Bronchial epithelial cell (primary cell): ENCODE measurements at regions not wholly inside any gene's neighbourhood (a gene's known extent, or its start where the extent isn't known, plus 50 kb on each side); places are given as distances from the start of the nearest gene placed in this dataset.

Experiments used
- DNase-seq: peaks from one replicate; pipeline ENCODE4 v3.0.0-alpha.2; 2010; ENCODE audit warnings: low read depth
- FAIRE-seq: peaks from 2 replicates; lab custom pipeline; 2011; peaks lifted over from hg19 to GRCh38; lab: Jason Lieb, UNC
- H3K27me3 ChIP-seq: 2 replicates; pipeline ENCODE4 v1.5.1; 2011; ENCODE audit warnings: low read length; ENCODE audit not compliant: control insufficient read depth, insufficient read depth
- H3K36me3 ChIP-seq: 2 replicates; pipeline ENCODE4 v1.5.1; 2011; ENCODE audit warnings: low read length; ENCODE audit not compliant: control insufficient read depth, insufficient read depth
- H3K4me3 ChIP-seq: 2 replicates; pipeline ENCODE4 v1.5.1; 2011; ENCODE audit warnings: mild to moderate bottlenecking, low read depth, low read length, control low read depth
- CTCF ChIP-seq: IDR thresholded peaks from 2 replicates; pipeline ENCODE4 v1.5.1; 2011; ENCODE audit warnings: mild to moderate bottlenecking, moderate library complexity, low read length, control low read depth, inconsistent platforms; ENCODE audit not compliant: insufficient read depth, severe bottlenecking

GRCh38 chr6:134680021-134680420, 269.9 kb downstream of the ALDH8A1 start:
- no peak for DNase-seq
- no peak for TF ChIP-seq CTCF
- Histone ChIP-seq H3K36me3 (no peaks in the 10 kb centered on the region), H3K27me3 (no peaks in the 10 kb centered on the region), H3K4me3 (no peak overlapping the region)
- no peak for FAIRE-seq

- Histone ChIP-seq H3K27me3 (no peaks in the 10 kb centered on the region), H3K4me3 (no peak overlapping the region), H3K36me3 (no peaks in the 10 kb centered on the region)
- FAIRE-seq (no peak), DNase-seq (no peak)
- TF ChIP-seq CTCF: no peak
Observed at GRCh38 chr6:134678436-134678889, 271.4 kb downstream of the ALDH8A1 start.

GRCh38 chr6:134676307-134677281, 273.3 kb downstream of the ALDH8A1 start:
- Histone ChIP-seq H3K4me3 (no peak overlapping the region), H3K36me3 (no peaks in the 10 kb centered on the region), H3K27me3 (no peaks in the 10 kb centered on the region)
- no peak for FAIRE-seq
- peak; percentile 58 for DNase-seq
- no peak for TF ChIP-seq CTCF

GRCh38 chr6:134675110-134676054, 274.5 kb downstream of the ALDH8A1 start:
- no peak for TF ChIP-seq CTCF
- H3K36me3 ChIP-seq: no peaks in the 10 kb centered on the region
- no peak overlapping the region for H3K4me3 ChIP-seq
- DNase-seq: no peak
- no peak for FAIRE-seq
- no peaks in the 10 kb centered on the region for H3K27me3 ChIP-seq

- no peak for FAIRE-seq
- DNase-seq: no peak
Observed at GRCh38 chr6:134674562-134674961, 275.3 kb downstream of the ALDH8A1 start.

More at GRCh38 chr6:134674562-134674961, 275.3 kb downstream of the ALDH8A1 start:
- no peak for TF ChIP-seq CTCF
- no peaks in the 10 kb centered on the region for H3K27me3 ChIP-seq
- H3K36me3 ChIP-seq: no peaks in the 10 kb centered on the region
- no peak overlapping the region for H3K4me3 ChIP-seq
